HS-27A (cell line): ENCODE measurements at regions not wholly inside any gene's neighbourhood (a gene's known extent, or its start where the extent isn't known, plus 50 kb on each side); places are given as distances from the start of the nearest gene placed in this dataset.
A peak's percentile ranks its signal among the peaks of the same experiment; 100 is the strongest.

Experiments used
- DNase-seq: peaks from one replicate; pipeline ENCODE4 v3.0.0-alpha.2; 2012; ENCODE audit warnings: low read depth, missing footprints

DNA sequence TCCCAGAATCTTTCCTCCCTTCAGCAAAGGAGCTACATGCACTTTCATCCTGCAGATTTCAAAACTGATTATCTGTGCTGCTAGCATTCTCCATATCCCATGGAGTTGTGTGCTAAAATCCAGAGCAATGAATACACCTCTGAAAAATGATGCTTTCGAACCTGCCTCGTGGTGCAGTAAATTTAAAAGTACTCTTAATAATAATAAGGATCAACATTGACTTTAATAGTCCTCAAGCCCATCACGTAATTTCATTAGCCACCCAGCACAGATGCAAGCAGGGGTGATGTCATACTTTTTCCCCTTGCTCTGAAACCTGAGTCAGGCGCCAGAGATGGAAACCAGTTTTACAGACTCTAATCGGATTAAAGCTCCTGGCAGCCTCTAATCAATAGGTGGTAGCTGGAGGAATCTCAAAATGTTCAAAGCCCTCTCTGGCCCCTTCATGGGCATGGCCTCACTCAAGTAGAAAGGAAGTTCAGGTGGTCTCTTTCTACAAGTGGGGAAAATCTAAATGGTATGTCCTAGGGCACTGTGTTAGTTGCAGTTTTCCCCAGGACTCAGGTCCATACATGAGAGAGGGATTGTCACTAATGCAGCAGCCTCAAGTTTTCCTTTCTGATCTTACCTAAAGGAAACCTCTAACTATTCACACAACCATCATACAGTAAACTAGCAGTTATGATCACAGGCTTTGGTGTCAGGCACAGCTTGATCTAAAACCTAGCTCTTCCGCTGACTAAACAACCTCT, 221.6 kb upstream of the SLC30A5 start:
- no peak for DNase-seq

DNA sequence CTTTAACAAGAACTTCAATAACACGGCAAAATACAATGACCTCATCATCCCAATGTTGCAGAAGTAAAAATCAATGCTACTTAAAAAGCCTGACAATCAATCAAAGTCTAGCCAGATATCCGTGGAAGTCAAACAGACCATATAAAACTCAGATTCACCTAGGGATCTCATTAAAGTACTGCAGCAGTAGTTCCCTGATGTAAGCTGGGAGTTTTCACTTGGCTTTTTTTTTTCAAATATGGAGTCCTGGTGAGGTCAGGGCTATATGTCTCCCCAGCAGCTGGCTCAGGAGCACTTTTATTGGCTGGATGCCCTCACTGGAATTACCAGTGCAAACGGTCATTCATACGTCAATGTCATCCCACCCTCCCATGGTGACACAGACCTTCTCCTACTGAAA, 220.6 kb upstream of the SLC30A5 start:
- no peak for DNase-seq

DNA sequence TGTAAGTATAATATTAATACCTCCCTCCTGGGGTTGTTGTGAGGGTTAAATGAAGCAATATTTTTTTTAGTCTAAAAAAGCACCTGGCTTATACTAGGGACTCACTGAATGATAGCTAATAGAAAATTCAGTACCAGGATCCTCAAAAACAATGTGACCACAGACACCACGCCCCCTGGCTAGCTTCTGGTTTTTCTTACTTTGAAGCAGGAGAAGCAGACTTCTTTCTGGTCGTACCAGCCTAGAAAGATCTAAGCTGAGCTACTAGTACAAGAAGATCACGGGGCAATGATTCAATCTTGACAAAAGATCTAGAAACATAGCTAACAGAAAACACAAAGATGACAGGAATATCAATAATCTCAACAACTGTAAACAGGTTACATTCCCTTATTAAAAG, 218.5 kb upstream of the SLC30A5 start:
- no peak for DNase-seq

DNA sequence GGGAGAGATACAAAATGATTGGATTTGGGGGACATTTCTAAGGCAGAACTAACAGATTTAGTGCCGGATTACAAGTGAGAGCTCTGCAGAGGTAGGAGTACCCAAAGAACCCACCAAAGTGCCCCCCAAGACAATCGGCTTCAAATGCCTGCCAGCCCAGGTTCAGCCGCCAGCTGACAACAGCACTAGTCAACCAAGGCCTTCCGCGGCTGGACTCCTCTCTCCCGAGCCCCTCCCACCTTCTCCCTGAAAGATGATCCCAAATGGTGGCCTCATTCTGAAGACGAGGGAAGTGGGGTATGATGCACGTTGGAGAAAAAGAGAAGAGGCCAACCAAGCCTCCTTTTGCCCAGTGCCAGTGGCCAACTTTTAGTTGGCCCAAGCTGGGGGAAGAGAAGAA, 210.4 kb upstream of the SLC30A5 start:
- no peak for DNase-seq

DNA sequence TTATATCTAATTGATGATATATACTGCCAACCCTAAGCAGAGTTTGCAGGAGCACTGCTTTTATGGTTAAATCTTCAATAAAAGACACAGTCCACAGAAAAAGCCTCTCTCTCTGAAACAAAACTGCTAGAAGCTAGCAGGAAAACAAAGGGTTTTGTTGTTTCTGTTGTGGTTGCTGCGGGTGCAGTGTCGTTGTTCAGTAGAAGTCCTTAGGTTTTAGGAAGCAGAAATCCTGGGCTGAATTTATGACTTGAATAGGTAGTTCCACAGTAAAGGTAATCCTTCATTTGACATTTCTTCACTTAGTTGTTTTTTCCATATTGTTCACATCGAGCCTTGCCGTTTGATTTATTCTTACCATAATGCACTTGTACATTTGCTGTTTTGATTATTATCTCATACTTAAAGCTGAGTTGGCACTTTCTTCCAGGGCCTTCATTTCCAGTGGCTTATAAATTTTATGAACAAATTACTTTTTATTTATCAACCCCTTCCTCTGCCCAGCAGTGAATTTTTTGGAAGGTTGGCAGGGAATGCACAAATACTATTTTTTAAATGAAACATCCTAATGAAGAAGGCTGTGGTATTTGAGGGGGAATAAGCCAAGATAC, 209.6 kb upstream of the SLC30A5 start:
- DNase-seq: no peak

DNA sequence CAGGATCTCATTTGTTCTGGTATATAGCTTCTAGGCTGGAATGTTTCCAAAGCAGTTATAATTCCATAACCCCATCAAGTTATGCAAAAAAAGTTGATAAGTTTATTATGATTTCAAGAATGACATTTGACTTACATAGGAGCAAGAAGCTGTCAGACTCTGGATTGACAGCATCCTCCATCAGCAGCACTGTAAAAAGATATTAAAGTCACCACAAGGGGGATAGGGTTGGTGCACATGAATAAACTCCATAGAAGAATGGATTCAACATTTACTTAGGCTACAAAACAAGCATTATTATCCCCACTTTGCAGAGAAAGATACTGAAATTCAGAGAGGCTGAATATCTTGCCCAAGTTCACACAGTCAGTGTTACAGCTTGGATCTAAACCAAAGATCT, 208.9 kb upstream of the SLC30A5 start:
- DNase-seq: no peak

DNA sequence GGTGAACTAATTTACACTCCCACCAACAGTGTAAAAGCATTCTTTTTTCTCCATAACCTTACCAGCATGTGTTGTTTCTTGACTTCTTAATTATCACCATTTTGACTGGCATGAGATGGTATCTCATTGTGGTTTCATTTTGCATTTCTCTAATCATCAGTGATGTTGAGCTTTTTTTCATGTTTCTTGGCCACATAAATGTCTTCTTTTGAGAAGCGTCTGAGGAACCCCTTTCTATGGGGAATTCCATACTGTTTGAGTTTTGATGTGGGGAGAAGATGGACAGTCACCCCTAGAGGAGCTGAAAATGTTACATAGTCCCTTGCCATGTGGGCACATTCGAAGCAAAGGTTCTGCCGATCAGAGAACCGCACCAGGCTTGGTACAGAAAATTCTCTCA, 207.0 kb upstream of the SLC30A5 start:
- no peak for DNase-seq

DNA sequence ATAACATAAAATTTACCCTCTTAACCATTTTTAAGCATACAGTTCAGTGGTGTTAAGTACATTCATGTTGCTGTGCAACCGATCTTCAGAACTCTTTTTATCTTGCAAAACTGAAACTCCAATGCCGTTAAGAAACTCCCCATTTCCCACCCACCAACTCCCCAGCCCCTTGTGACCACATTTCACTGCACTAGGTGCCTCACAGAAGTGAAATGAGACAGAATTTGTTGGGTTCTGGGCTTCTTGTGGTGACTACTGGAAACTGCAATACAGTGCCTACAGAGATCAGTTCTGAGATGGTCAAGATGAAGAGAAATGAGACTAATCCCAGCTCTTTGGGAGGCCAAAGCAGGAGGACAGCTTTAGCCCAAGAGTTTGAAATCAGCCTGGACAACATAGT, 202.1 kb upstream of the SLC30A5 start:
- no peak for DNase-seq

DNA sequence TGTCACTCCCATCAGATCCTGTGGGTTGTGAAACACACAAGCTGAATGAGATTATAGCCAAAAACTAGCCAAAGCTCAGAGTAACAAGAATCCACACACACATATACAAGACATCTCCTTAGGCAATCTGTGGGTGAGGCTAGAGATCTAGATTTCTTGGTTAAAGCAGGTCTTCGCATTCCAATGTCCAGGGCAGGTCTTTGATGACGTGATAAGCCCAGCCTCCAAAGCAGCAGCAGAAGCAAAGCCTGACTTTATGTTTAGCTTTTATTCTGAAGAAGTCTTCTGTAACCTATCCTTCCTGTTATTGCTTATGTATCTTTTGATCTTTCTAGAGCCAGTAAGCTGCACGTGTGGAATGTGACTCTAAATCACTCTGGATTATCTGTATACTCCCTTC, 199.1 kb upstream of the SLC30A5 start:
- no peak for DNase-seq

DNA sequence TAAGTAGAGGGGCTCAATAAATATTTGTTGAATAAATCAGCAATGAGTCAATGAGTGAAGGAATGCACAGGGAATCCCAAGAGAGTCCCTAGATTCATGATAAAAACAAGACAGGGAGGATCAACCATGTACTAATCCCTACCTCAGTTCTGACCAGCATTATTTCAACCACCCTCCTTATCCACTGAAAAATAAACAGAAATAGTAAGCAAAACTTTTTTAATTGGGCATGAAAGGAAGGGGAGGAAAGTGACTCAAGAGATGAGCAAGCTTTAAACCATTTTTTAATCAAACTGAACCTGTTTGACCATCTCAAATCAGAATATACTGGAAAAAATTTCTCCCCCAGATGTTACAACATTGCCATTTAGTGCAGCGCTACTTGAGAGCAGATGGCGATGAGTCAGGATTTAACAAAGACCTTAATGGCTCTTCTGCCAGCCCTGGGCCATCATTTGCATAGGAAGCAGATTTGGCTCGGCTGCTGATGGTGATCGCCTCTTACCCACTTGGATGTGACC, 194.8 kb upstream of the SLC30A5 start:
- peak; percentile 68 for DNase-seq

DNA sequence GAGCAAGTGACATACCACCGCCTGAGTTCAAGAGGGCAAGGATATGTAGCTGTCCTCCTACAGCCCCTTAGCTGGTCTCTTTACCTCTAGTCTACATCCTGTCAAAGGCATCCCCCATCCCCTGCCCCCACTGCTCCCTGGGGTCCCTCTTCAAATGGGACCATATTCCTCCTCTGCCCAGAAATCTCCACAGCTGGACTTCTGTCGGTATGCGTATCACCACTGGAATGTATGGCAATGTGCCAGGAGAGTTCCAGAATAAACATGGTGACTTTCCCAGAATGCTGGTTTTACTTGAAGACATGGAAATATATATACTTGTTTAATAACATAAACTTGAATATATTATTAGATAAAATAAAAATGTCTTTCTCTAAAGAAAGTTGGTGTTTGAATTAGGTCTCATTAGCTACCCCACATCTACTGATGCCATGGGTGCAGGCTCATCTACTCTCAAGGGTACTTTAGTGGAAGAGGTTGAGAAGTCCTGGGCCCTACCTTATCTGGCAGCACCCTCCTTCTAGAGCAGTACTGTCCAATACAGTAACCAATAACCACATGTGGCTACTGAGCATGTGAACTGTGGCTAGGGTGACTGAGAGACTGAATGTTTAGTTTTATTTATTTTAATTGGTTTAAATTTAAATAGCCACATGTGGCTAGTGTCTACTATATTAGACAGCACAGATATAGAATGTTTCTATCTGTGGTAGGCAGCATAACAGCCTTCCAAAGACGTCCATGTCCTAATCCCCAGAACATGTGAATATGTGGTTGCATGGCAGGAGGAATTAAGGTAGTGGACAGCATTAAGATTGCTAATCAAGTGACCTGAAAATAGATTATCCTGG, 181.7 kb upstream of the SLC30A5 start:
- peak; percentile 61 for DNase-seq

DNA sequence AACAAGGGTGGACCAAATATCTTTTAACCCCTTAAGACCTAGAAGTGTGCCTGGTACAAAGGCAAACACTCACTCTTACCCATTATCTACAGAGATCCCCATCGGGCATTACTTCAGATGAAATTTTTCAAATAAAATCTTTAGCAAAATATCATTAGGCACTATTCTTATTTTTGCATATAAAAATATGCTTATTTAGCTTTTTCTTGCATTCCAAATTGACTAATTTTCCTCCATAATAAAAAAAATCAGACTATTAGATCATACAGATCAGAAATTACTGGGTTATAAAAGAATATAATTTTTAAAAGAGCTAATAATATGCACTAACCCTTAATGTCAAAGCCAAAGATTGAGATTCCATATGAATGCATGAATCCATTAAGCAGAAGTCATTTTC, 178.7 kb upstream of the SLC30A5 start:
- no peak for DNase-seq

DNA sequence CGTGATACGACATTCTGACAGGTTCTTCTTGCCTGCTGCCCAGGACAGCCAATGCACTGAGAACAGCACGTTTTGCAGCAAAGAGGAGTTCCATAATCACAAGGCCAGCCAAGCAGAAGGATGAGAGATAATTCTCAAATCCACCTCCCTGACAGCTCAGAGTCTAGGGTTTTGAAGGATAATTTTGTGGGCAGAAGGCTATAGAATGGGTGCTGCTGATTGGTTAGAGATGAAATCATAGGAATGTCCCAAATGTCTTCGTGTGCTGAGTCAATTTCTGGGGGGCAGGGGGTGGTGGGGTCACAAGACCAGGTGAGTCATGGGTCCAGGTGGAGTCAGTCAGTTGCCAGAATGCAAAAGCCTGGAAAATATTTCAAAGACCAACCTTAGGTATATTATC, 175.5 kb upstream of the SLC30A5 start:
- no peak for DNase-seq

DNA sequence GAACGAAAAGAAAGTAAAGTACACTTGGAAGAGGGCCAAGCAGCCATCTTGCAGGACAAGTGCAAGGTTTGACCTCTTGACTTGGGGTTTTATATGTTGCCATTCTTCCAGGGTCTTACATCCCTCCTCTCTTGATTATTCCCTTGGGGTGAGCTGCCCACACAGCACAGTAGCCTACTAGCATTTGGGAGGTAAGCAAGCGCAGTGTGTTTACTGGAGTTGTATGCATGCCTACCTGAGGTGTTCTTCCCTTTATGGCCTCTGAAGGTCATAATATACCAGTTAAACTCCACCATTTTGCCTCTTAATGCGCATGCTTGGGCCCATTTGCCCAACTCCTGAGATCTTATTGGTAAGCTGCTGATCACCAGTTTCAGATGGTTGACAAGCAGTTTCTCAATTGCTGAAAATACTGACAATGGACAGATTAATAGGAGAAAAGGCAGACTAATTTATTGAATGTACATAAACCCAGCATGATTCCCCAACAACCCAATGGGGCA, 173.8 kb upstream of the SLC30A5 start:
- DNase-seq: no peak

DNA sequence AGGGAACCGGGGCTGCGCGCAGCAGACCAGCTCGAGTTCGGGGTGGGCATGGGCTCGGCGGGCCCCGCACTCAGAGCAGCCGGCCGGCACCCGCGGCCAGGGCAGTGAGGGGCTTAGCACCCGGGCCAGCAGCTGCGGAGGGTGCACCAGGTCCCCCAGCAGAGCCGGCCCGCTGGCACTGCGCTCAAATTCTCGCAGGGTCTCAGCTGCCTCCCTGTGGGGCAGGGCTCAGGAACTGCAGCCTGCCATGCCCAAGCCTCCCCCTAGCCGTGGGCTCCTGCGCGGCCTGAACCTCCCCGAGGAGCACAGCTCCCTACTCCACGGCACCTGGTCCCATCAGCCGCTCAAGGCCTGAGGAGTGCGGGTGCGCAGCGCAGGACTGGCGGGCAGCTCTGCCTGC, 172.9 kb upstream of the SLC30A5 start:
- DNase-seq: no peak

DNA sequence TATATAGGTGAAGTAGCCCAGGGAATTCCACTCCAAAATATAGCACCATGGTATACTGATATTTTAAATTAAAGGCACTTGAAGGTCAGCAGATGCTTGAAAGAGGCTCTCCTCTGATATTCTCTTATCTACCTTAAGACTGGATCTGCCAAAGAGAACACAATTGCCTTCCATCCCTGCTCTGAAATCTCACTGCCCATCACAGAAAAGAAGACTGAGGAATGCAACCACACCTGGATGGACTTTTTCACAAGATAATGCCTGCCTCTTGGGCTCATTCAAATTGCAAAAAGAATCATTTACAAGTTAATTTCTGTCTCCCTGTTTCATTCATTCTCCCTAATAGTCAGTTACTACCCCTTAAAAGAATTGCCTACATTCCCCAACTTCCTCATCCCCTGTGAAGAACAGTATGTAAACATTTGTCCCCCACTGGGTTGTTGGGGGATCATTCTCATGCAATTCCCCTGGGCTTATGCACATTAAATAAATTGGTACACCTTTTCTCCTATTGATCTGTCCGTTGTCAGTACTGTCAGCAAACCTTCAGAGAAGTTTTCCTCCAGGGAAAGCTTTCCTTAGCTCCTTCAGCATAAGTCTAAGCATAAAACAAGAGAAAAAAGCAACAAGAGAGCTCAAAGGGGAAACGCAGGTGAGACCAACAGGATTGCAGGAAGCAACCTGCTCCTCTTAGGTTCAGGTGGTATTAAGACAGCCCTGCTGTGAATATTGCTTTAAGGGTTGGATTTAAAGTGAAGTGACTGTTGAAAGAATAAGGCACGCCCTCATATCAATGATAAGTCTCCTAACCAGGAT, 171.4 kb upstream of the SLC30A5 start:
- DNase-seq: no peak

DNA sequence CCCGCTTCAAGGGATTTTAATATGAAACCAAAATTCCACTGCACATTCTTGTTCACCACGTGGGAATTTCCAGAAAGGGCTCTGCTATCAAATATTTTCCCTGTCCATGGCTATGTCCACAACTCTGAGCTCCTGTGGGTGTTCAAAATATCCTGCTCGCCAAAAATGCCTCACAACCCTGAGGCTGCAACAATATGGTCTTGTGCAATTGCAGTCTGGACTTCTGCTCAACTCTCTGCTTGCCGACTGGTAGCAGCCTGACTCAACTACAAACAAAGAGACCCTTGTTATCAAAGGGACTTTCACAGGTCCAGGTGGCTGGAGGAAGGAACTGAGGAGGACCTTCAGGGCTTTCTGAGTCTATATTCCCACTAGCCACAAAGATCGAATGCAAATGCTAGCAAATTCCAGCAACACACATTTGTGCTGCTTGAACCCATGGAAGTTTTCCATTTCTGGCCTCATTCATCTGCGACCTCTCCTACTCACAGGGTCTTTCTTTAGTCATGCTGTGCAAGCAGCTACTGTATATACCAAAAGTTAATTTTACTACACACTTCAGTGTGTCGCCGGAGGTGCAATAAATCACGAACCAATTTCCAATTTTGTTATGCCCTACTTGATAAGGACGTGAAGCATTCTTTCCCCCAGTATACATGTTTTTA, 169.2 kb upstream of the SLC30A5 start:
- no peak for DNase-seq

DNA sequence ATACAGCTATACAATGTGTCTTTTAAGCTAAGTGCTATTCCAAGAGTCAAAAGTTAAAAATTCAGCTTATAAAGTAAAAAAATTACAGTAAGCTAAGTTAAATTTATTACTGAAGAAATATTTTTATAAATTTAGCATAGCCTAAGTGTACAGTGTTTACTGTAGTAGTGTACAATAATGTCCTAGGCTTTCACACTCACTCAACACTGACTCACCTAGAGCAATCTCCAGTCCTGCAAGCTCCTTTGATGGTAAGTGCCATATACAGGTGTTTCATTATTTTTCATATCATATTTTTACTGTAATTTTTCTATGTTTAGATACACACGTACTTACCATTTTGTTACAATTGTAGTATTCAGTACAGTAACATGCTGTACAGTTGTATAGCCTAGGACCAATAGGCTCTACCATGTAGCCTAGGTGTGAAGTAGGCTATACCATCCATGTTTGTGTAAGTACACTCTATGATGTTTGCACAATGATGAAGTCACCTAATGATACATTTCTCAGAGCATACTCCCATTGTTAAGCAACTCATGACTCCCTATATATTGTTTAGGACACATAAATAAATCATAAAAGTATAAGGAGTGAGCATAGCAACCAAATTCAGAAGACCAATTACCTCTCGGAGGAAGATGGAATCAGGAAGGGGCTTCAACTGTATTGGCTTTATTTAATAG, 165.1 kb upstream of the SLC30A5 start:
- DNase-seq: no peak

DNA sequence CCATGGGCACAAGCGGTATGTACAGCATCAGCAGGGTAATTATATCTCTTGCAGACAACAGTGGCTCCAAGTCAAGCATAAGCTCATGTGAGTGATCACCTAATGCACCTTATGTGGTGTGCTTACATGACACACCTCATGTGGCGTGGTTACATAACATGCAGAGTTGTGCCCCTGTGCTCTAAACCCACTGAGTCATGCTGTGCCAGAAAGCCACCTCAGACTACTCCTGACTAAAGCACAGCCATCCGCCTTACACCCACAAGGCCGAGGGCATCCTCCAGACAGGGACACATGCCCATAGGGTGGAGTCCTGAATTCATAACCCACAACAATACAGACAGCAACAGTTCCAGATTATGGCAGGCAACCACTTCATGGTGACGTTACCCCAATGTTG, 163.7 kb upstream of the SLC30A5 start:
- no peak for DNase-seq

DNA sequence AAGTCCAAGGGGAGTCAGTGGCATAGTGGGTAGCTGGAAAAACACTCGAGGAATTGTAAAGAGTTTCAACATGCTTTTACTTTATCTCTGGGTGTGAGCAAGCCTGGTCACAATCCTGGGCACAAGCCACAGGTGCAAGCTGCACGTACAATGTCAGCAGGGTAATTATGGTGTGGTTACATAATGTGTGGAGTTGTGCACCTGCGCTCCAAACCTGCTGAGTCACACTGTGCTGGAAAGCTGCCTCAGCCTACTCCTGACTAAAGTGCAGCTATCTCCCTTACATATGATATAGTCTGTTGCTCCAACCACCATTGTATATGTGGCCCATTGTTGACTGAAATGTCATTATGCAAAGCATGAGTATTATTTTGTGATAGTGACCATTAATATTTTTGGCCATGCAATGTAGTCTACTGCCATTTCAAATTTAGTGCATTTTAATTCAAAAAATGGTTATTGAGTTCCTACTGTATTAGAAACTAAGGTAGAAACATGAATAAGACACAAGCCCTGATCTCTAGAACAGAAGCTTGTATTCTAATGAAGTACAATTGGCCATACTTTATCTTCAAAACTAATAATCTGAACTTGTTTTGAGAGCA, 160.9 kb upstream of the SLC30A5 start:
- DNase-seq: no peak
